ENCODE measurements at regions not wholly inside any gene's neighbourhood (a gene's known extent, or its start where the extent isn't known, plus 50 kb on each side); places are given as distances from the start of the nearest gene placed in this dataset.

- no peaks in the 10 kb centered on the region for H3K4me1 ChIP-seq
- intact Hi-C loops (cut with micrococcal nuclease), result no loop called here
- no peak for TF ChIP-seq CTCF (IDR thresholded peaks at IDR 0.05; ENCODE audit: borderline replicate concordance)
- no peak overlapping the region for H3K27ac ChIP-seq (replicated peaks)
- H3K36me3 ChIP-seq, result no peaks in the 10 kb centered on the region
- H3K4me3 ChIP-seq, result no peak overlapping the region
- H3K9me3 ChIP-seq (replicated peaks), result no peaks in the 10 kb centered on the region
- no peaks in the 10 kb centered on the region for H3K27me3 ChIP-seq (ENCODE audit: low read depth)
- DNase-seq, result no peak
Measured at GRCh38 chr12:84764001-84764400, 148.6 kb downstream of the SLC6A15 start.

GRCh38 chr12:84763107-84763506 is 149.5 kb downstream of the SLC6A15 start:
- intact Hi-C loops (cut with micrococcal nuclease), result no loop called here
- Histone ChIP-seq H3K4me3 (no peak overlapping the region), H3K27ac (replicated peaks) (no peak overlapping the region), H3K9me3 (replicated peaks) (no peaks in the 10 kb centered on the region), H3K36me3 (no peaks in the 10 kb centered on the region), H3K27me3 (ENCODE audit: low read depth) (no peaks in the 10 kb centered on the region), H3K4me1 (no peaks in the 10 kb centered on the region)
- no peak for TF ChIP-seq CTCF (IDR thresholded peaks at IDR 0.05; ENCODE audit: borderline replicate concordance)
- DNase-seq, result no peak

- intact Hi-C loops (cut with micrococcal nuclease), result no loop called here
- H3K4me1 ChIP-seq, result no peaks in the 10 kb centered on the region
- no peak overlapping the region for H3K27ac ChIP-seq (replicated peaks)
- no peaks in the 10 kb centered on the region for H3K9me3 ChIP-seq (replicated peaks)
- no peak for TF ChIP-seq CTCF (IDR thresholded peaks at IDR 0.05; ENCODE audit: borderline replicate concordance)
- H3K4me3 ChIP-seq, result no peak overlapping the region
- no peak for DNase-seq
- H3K27me3 ChIP-seq (ENCODE audit: low read depth), result no peaks in the 10 kb centered on the region
- no peaks in the 10 kb centered on the region for H3K36me3 ChIP-seq
Measured at GRCh38 chr12:84760091-84760865, 152.3 kb downstream of the SLC6A15 start.

GRCh38 chr12:84757978-84758377 is 154.6 kb downstream of the SLC6A15 start:
- H3K36me3 ChIP-seq, result no peaks in the 10 kb centered on the region
- no peak for DNase-seq
- no peak for TF ChIP-seq CTCF (IDR thresholded peaks at IDR 0.05; ENCODE audit: borderline replicate concordance)
- no peaks in the 10 kb centered on the region for H3K9me3 ChIP-seq (replicated peaks)
- H3K4me3 ChIP-seq, result no peak overlapping the region
- no peaks in the 10 kb centered on the region for H3K27me3 ChIP-seq (ENCODE audit: low read depth)
- H3K27ac ChIP-seq (replicated peaks), result no peak overlapping the region
- intact Hi-C loops (cut with micrococcal nuclease), result no loop called here
- H3K4me1 ChIP-seq, result no peaks in the 10 kb centered on the region

GRCh38 chr12:84756961-84757360 is 155.6 kb downstream of the SLC6A15 start:
- TF ChIP-seq CTCF (IDR thresholded peaks at IDR 0.05; ENCODE audit: borderline replicate concordance), result no peak
- Histone ChIP-seq H3K27me3 (ENCODE audit: low read depth) (no peaks in the 10 kb centered on the region), H3K4me3 (no peak overlapping the region), H3K27ac (replicated peaks) (no peak overlapping the region), H3K9me3 (replicated peaks) (no peaks in the 10 kb centered on the region), H3K36me3 (no peaks in the 10 kb centered on the region), H3K4me1 (no peaks in the 10 kb centered on the region)
- no peak for DNase-seq
- intact Hi-C loops (cut with micrococcal nuclease), result no loop called here
